SK-N-MC (cell line): ENCODE measurements at regions not wholly inside any gene's neighbourhood (a gene's known extent, or its start where the extent isn't known, plus 50 kb on each side); places are given as distances from the start of the nearest gene placed in this dataset.

Experiments
- DNase-seq: peaks from one replicate; pipeline ENCODE4 v3.0.0-alpha.2; 2011; ENCODE audit warnings: low read depth, low spot score
- H3K27ac ChIP-seq: fragments of 200-600 bp; sonication (generic); 2 replicates; pipeline ENCODE4 v1.5.1; 2016; ENCODE audit warnings: mixed run types
- H3K36me3 ChIP-seq: fragments of 200-600 bp; sonication (generic); 2 replicates; pipeline ENCODE4 v1.6.1; 2017; ENCODE audit warnings: antibody characterized with exemption, low read length, mixed read lengths; ENCODE audit not compliant: insufficient read depth
- H3K4me3 ChIP-seq: fragments of 200-600 bp; sonication (generic); 2 replicates; pipeline ENCODE4 v1.5.1; 2016
- H3K9ac ChIP-seq: fragments of 200-600 bp; sonication (generic); 2 replicates; pipeline ENCODE4 v1.8.0; 2017; ENCODE audit warnings: mixed run types, mixed read lengths; ENCODE audit not compliant: insufficient read length
- H3K9me3 ChIP-seq: fragments of 200-600 bp; sonication (generic); 2 replicates; pipeline ENCODE4 v1.6.1; 2017; ENCODE audit warnings: low read depth, mild to moderate bottlenecking, antibody characterized with exemption, low read length, moderate library complexity, mixed read lengths
- EZH2 ChIP-seq: fragments of 200-600 bp; sonication (generic); IDR thresholded peaks from one replicate; pipeline ENCODE4 v1.6.1; 2017; ENCODE audit warnings: antibody characterized with exemption
- FOXP2 ChIP-seq: optimal IDR thresholded peaks from 2 replicates; pipeline ENCODE3; 2011; ENCODE audit warnings: mild to moderate bottlenecking, moderate library complexity; ENCODE audit not compliant: insufficient read depth; ENCODE audit errors: extremely low read length, control extremely low read depth
- POLR2AphosphoS5 ChIP-seq: IDR thresholded peaks from 2 replicates; pipeline ENCODE4 v1.6.1; 2012; ENCODE audit warnings: mild to moderate bottlenecking, low read depth, low read length, borderline replicate concordance

DNA sequence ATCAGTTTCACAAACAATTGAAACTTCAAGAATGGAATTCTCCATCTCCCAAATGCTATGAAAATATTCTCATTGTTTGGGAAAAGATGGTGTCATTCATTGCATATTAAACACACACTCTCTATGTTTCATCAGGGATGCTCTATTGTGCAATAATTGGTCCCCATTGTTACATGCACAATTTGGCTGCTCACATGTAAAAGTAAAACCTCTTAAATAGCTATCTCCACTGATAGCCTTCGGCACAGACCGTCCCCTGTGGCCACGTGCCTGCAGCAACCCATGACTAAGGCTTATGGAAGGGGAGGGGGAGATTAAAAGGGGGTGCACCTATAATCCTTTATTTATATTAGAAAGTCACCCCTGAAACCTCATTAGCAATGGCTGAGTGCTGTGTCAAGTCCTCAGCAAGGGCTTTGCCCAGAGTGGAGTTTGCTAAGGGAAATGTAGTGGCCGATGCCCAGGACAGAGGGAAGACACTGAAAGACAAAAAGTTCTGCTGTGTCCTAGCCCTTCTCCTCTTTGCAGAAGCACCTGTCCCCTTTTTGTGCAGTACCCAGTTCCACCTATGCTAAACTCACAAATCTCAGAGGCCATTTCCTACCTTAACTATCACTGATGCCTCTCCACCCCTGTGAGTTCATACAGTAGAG lies 309.6 kb upstream of the ESRRG start:
- Histone ChIP-seq H3K27ac (no peak overlapping the region), H3K4me3 (no peak overlapping the region), H3K9me3 (no peaks in the 10 kb centered on the region), H3K36me3 (no peaks in the 10 kb centered on the region), H3K9ac (no peak overlapping the region)
- TF ChIP-seq EZH2 (no peak), FOXP2 (no peak), POLR2AphosphoS5 (no peak)
- no peak for DNase-seq

DNA sequence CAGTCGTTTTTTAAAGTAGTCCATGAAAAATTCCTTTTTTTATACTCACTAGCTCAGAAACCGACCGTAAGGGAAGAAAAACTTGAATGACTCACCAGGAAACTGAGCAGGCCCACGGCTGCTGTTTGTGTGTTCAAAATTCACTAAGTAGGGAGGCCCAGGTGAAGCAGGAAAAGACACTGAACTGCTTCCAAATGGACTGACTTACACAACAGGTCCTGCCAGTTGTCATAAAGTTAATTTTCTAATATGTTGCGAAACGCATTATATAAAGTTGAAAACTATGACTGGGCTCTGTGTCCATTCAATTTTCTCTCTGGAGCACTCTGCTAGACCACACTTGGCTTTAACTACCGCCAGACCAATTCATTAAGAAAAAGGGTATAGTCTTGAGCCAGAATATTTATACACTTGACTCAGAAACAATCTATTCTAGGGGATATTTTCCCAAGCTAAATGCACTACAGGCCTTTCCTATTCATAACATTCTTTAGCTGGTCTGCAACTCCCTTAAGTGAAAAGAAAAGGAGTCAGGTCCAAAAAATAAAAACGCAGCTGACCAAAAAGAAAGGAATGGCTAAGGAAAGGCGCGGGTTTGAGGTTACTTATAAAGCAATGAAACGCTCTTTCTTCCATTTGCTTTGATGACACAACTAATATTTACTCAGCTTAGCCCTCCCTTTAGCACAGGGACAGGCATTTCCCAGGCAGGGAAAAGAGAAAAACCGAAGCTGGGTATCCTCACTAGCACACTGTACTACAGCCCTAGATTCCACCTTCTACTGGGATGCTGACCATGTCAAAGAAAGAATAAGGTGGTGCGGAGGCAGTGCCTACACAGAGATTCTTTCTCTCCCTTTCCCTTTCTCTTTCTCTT lies 306.3 kb upstream of the ESRRG start:
- Histone ChIP-seq H3K9me3 (no peaks in the 10 kb centered on the region), H3K9ac (no peak overlapping the region), H3K36me3 (no peaks in the 10 kb centered on the region), H3K27ac (no peak overlapping the region), H3K4me3 (no peak overlapping the region)
- no peak for TF ChIP-seq EZH2
- no peak for TF ChIP-seq POLR2AphosphoS5
- TF ChIP-seq FOXP2, result no peak
- no peak for DNase-seq

DNA sequence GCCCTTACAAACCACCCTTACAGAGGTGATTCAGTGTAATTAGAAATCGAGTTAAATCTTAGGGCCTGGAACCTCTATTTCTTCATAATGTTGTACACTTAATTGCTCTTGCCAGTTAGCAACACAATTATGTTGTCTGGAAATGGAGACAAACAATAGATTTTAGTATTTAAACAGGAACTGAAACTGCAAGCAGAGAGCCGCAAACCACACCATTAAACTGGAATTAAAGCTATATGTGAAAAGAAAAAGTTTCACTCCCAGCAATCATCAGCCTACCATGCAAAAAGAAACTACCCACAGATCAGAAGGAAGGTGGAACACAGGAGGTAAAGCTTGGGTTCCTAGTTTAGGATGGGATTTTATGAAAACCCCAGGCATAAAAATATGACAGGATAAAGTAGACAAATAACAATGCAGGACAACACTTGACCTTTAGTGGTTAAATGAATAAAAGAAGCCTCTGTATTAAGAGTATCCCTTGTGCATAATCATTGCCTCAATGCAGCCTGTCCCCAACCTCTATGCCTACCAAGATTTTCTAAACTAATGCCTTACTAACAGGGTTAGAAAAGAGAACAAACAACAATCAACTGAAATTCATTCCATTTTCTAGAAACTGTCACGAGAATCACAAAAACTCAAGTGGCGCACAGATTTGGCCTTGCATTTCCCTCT lies 304.3 kb upstream of the ESRRG start:
- no peak overlapping the region for H3K27ac ChIP-seq
- DNase-seq, result no peak
- no peak overlapping the region for H3K4me3 ChIP-seq
- no peaks in the 10 kb centered on the region for H3K9me3 ChIP-seq
- H3K36me3 ChIP-seq, result no peaks in the 10 kb centered on the region
- H3K9ac ChIP-seq, result no peak overlapping the region
- TF ChIP-seq POLR2AphosphoS5, result no peak
- no peak for TF ChIP-seq EZH2
- no peak for TF ChIP-seq FOXP2

DNA sequence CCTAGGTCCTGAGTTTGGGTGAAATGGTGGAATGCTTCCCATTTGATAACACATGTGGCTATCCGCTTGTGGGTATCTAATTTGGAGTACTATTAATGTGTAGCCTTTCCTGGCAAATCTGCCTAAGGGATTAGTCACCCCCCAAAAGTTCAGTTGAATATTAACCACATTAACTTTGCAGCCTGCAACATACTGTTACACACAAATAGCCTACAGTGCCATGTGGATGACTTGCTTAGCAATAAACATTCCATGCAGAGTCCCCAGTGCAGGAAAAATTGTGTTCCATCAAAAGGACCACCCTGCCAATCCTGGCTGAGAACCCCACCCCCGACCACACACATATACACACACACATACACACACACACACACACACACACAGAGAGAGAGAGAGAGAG lies 303.3 kb upstream of the ESRRG start:
- H3K27ac ChIP-seq, result no peak overlapping the region
- DNase-seq, result no peak
- no peak overlapping the region for H3K4me3 ChIP-seq
- H3K36me3 ChIP-seq, result no peaks in the 10 kb centered on the region
- no peaks in the 10 kb centered on the region for H3K9me3 ChIP-seq
- TF ChIP-seq POLR2AphosphoS5 (no peak), EZH2 (no peak)
- no peak overlapping the region for H3K9ac ChIP-seq

DNA sequence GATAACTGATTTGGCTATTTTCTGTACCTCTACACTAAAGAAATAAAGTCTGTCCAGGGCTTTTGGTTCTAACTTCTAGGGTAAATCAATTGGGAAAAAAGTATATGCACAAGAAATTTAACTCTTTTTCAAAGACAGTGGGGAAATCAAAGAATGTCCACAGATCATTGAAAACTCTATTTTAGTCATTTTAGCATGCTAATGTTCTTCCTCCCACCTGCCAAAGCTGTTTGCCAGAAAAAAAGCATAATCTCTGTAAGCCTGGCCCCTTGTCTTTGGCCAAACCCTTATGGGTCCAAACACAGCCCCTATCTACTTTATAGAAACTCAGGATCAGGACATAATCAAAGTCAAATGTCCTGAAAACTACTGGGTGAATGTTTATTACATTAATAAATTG lies 302.2 kb upstream of the ESRRG start:
- Histone ChIP-seq H3K9ac (no peak overlapping the region), H3K36me3 (no peaks in the 10 kb centered on the region), H3K9me3 (no peaks in the 10 kb centered on the region), H3K27ac (no peak overlapping the region), H3K4me3 (no peak overlapping the region)
- DNase-seq, result no peak
- TF ChIP-seq FOXP2 (no peak), POLR2AphosphoS5 (no peak), EZH2 (no peak)

DNA sequence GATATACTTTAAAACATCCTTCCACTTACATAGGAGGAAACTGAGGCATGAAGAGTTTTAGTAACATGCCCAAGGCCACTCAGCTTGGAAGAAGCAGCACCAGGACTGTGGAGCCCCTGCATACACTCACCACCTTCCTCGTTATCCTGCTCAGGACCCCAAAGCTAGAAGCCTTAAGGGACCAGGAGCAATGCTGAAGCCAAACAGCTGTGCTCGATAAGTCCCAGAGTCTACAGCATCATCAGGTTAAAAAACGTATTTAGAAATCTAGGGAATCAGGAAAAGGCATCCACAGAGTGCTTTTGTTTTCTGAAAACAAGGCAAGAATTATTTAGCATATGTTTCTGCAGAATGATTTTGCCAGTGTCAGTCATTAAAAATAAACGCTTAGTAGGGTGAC lies 301.7 kb upstream of the ESRRG start:
- no peak for DNase-seq
- Histone ChIP-seq H3K27ac (no peak overlapping the region), H3K9me3 (no peaks in the 10 kb centered on the region), H3K36me3 (no peaks in the 10 kb centered on the region), H3K4me3 (no peak overlapping the region), H3K9ac (no peak overlapping the region)
- no peak for TF ChIP-seq EZH2
- no peak for TF ChIP-seq FOXP2
- TF ChIP-seq POLR2AphosphoS5, result no peak

DNA sequence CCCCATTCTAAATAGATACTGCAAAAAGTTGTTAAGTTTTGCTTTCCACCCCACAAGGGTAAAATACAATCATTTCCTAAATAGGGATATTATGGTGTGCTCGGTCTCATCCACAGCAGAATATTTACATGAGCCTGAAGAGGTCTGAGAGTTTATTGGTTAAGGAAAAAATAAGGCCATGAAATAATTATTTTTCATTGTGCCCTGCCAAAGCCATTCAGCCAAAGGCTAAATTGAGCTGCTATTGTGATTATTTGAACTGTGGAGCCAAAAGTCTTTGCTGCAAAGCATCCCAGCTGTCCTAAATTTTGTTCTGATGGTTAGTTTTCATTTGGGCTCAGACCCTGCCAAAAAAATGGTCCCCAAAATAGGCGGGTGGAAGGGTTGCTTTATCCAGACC lies 298.7 kb upstream of the ESRRG start:
- DNase-seq, result no peak
- TF ChIP-seq POLR2AphosphoS5 (no peak), EZH2 (no peak), FOXP2 (no peak)
- Histone ChIP-seq H3K9me3 (no peaks in the 10 kb centered on the region), H3K4me3 (no peak overlapping the region), H3K36me3 (no peaks in the 10 kb centered on the region), H3K9ac (no peak overlapping the region), H3K27ac (no peak overlapping the region)

DNA sequence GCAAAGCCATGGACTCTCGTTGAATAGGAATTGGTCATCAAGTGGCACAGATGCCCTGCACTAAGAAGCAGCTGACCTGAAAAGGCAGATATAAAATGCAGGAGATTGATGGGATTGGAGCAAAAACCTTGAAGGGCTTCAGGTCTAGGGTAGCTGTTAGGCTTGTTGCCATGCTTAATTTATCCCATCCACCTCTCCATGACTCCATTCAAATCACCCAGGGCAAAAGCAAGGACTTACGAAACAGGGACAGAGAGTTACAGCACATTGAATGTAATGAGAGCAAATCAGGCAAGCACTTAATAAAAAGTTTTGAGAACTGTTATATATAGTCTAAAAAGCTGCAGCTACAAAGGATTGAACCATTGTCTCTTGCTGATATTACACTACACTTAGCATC lies 298.2 kb upstream of the ESRRG start:
- no peak overlapping the region for H3K9ac ChIP-seq
- H3K36me3 ChIP-seq, result no peaks in the 10 kb centered on the region
- TF ChIP-seq POLR2AphosphoS5 (no peak), FOXP2 (no peak), EZH2 (no peak)
- no peak for DNase-seq
- no peak overlapping the region for H3K27ac ChIP-seq
- H3K4me3 ChIP-seq, result no peak overlapping the region
- no peaks in the 10 kb centered on the region for H3K9me3 ChIP-seq

DNA sequence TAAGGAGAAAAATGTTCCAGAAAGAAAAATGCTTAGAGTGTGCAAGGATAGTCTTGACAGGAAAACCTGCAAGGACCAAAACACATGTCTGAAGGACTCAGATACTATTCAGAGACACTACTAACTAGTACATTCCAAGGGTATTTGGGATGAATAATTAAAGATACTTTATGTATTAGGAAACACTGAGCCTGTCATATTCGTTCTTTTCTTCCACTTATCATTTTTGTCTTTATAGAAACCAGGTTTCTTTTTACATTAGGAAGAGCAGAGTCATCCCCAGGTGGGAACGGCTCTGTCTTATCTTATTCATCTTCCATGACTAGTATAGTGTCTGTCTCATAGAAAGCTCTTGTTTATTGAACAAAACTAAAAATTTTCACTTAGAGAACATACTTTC lies 296.2 kb upstream of the ESRRG start:
- H3K9me3 ChIP-seq, result no peaks in the 10 kb centered on the region
- no peak overlapping the region for H3K4me3 ChIP-seq
- DNase-seq, result no peak
- no peak overlapping the region for H3K9ac ChIP-seq
- no peaks in the 10 kb centered on the region for H3K36me3 ChIP-seq
- H3K27ac ChIP-seq, result no peak overlapping the region
- TF ChIP-seq EZH2 (no peak), FOXP2 (no peak)
